K562 (cell line): ENCODE measurements at regions not wholly inside any gene's neighbourhood (a gene's known extent, or its start where the extent isn't known, plus 50 kb on each side); places are given as distances from the start of the nearest gene placed in this dataset.

Experiments
- ATF7 ChIP-seq: fragments of 450-650 bp; IDR thresholded peaks from 2 replicates; pipeline ENCODE4 v1.7.1; 2014; ENCODE audit warnings: mild to moderate bottlenecking, moderate library complexity
- TRIM28 ChIP-seq: fragments of 450-650 bp; IDR thresholded peaks from 2 replicates; pipeline ENCODE4 v1.6.1; 2017
- ZNF589 ChIP-seq: fragments of 200-800 bp; sonication (Bioruptor generic); IDR thresholded peaks from 2 replicates; pipeline ENCODE4 v1.6.1; 2016; ENCODE audit warnings: low read depth, missing genetic modification characterization, missing compliant biosample characterization

DNA sequence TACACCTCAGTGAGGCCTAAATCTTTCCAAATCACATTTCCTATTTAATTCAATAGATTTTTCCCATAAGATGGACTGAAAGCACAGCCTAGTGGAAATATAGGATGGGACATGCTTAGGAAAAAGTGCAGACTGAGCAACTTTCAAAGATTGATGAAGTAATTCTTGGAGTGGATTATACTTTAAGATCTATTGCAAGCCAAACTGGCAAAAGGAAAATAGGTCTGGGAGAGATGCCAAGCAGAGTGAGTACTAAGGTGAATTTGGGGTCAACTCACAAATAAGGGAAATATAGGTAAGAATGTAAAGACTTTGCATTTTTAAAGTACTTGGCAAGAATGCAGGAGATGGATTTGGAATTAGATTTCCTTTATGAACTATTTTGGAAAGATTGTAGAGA is 170.2 kb upstream of the FOXG1 start:
- TF ChIP-seq TRIM28 = no peak
- TF ChIP-seq ZNF589 (CRISPR knock-in tag) = no peak
- no peak for TF ChIP-seq ATF7
